Smooth muscle cell (in vitro differentiated cells): ENCODE measurements at regions not wholly inside any gene's neighbourhood (a gene's known extent, or its start where the extent isn't known, plus 50 kb on each side); places are given as distances from the start of the nearest gene placed in this dataset.

ENCODE experiments used
- DNase-seq: peaks from one replicate; lab custom pipeline; 2025; ENCODE audit not compliant: unreplicated experiment; lab: John Stamatoyannopoulos, UW
- H2AFZ ChIP-seq: fragments of 200-600 bp; sonication (generic); 2 replicates; pipeline ENCODE4 v1.6.0; 2016; ENCODE audit warnings: antibody characterized with exemption, low read depth, mild to moderate bottlenecking
- H3F3A ChIP-seq: fragments of 200-600 bp; sonication (generic); 2 replicates; pipeline ENCODE4 v1.6.0; 2017; ENCODE audit warnings: antibody characterized with exemption, low read depth
- H3K27ac ChIP-seq: fragments of 200-600 bp; sonication (generic); 2 replicates; pipeline ENCODE4 v1.5.1; 2016; ENCODE audit warnings: low read depth, mild to moderate bottlenecking
- H3K27me3 ChIP-seq: fragments of 200-600 bp; sonication (generic); 2 replicates; pipeline ENCODE4 v1.6.1; 2016; ENCODE audit warnings: low read depth, mild to moderate bottlenecking
- H3K36me3 ChIP-seq: fragments of 200-600 bp; sonication (generic); 2 replicates; pipeline ENCODE4 v1.5.1; 2016; ENCODE audit warnings: low read depth
- H3K4me1 ChIP-seq: fragments of 200-600 bp; sonication (generic); 2 replicates; pipeline ENCODE4 v1.5.1; 2016; ENCODE audit warnings: low read depth
- H3K4me2 ChIP-seq: fragments of 200-600 bp; sonication (generic); 2 replicates; pipeline ENCODE4 v1.6.0; 2016; ENCODE audit warnings: mild to moderate bottlenecking
- H3K4me3 ChIP-seq: fragments of 200-600 bp; sonication (generic); 2 replicates; pipeline ENCODE4 v1.5.1; 2016; ENCODE audit warnings: mild to moderate bottlenecking
- H3K79me2 ChIP-seq: fragments of 200-600 bp; sonication (generic); 2 replicates; pipeline ENCODE4 v1.6.0; 2016; ENCODE audit warnings: low read depth, mild to moderate bottlenecking
- H3K9ac ChIP-seq: fragments of 200-600 bp; sonication (generic); 2 replicates; pipeline ENCODE4 v1.6.0; 2016; ENCODE audit warnings: low read depth
- H3K9me3 ChIP-seq: fragments of 200-600 bp; sonication (generic); replicated peaks from 2 replicates; pipeline ENCODE4 v1.5.1; 2016; ENCODE audit warnings: low read depth
- H4K20me1 ChIP-seq: fragments of 200-600 bp; sonication (generic); 2 replicates; pipeline ENCODE4 v1.6.0; 2016; ENCODE audit warnings: low read depth
- WGBS: methylation state at CpG from one replicate; pipeline ENCODE4 v1.1.7; 2016; ENCODE audit warnings: low lambda C conversion rate; 5-methylcytosine and 5-hydroxymethylcytosine counted together
- TF ChIP-seq, protein P1 (sequence below): fragments of 200-600 bp; sonication (generic); IDR thresholded peaks from 2 replicates; pipeline ENCODE4 v1.5.1; 2017; ENCODE audit warnings: borderline replicate concordance, mild to moderate bottlenecking, antibody characterized with exemption; ENCODE audit not compliant: insufficient read depth, poor library complexity, severe bottlenecking

GRCh38 chr1:228804640-228805413 lies 69.5 kb downstream of the RHOU start:
- TF ChIP-seq, protein P1, sequence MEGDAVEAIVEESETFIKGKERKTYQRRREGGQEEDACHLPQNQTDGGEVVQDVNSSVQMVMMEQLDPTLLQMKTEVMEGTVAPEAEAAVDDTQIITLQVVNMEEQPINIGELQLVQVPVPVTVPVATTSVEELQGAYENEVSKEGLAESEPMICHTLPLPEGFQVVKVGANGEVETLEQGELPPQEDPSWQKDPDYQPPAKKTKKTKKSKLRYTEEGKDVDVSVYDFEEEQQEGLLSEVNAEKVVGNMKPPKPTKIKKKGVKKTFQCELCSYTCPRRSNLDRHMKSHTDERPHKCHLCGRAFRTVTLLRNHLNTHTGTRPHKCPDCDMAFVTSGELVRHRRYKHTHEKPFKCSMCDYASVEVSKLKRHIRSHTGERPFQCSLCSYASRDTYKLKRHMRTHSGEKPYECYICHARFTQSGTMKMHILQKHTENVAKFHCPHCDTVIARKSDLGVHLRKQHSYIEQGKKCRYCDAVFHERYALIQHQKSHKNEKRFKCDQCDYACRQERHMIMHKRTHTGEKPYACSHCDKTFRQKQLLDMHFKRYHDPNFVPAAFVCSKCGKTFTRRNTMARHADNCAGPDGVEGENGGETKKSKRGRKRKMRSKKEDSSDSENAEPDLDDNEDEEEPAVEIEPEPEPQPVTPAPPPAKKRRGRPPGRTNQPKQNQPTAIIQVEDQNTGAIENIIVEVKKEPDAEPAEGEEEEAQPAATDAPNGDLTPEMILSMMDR: no peak
- Histone ChIP-seq H3K36me3 (no peaks in the 10 kb centered on the region), H2AFZ (peak overlapping the region; percentile 94), H3K4me2 (peak overlapping the region; percentile 48), H3F3A (peaks cover 28% of the 10 kb centered on the region), H3K9me3 (no peaks in the 10 kb centered on the region), H3K4me3 (no peak overlapping the region), H3K27me3 (no peaks in the 10 kb centered on the region), H3K4me1 (peaks cover 8% of the 10 kb centered on the region), H3K9ac (no peak overlapping the region), H4K20me1 (no peaks in the 10 kb centered on the region), H3K79me2 (no peaks in the 10 kb centered on the region), H3K27ac (no peak overlapping the region)
- 25% methylated on average over 11 of the region's 11 CpGs for WGBS
- DNase-seq: no peak

- H2AFZ ChIP-seq: no peak overlapping the region
- TF ChIP-seq, protein P1: no peak
- no peaks in the 10 kb centered on the region for H3K36me3 ChIP-seq
- H3K4me3 ChIP-seq: no peak overlapping the region
- H3K27ac ChIP-seq: no peak overlapping the region
- no peaks in the 10 kb centered on the region for H3K9me3 ChIP-seq
- no peak overlapping the region for H3K9ac ChIP-seq
- no peaks in the 10 kb centered on the region for H4K20me1 ChIP-seq
- H3K79me2 ChIP-seq: no peaks in the 10 kb centered on the region
- no peaks in the 10 kb centered on the region for H3K27me3 ChIP-seq
- no peak overlapping the region for H3K4me2 ChIP-seq
- DNase-seq: no peak
- peaks cover 13% of the 10 kb centered on the region for H3F3A ChIP-seq
- WGBS: 68% methylated on average over 7 of the region's 7 CpGs
- peaks cover 13% of the 10 kb centered on the region for H3K4me1 ChIP-seq
Measured at GRCh38 chr1:228807904-228808605, 72.8 kb downstream of the RHOU start.

DNA sequence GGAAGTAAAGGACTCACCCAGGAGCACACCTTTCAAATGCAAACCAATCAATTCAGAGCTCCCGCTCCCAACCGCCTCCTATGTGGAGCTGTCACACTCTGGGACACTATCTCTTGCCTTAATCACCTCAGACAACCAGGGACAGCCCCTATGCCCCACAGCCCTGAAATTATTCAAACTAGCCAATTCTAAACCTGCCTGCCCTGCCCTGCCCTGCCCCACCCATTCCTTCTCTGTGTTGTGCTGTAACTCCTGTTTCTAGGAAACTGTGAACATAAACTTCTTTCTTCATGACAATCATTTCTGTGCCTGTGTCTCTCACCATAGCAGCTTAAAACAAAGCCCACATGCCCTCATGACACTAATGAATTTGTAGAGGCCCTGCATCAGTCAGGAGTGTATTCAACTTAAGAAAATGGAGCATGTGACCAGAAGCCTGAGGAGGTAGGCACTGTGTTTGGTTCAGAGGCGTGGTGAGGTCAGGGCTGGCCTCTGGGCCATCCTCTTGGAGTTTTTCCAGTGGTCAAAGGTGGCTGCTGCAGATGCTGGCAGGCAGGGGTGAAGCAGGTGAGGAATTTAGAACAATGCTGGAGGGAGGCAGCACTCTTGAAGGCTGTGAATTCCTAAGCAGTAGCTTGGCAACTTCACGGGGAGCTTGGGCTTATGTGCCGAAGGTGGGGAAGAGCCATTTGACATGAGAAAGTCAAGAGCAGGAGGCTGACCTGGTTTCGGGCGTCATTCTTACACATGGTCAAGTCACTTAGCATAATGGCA lies 74.5 kb downstream of the RHOU start:
- H3K9ac ChIP-seq: no peak overlapping the region
- H2AFZ ChIP-seq: no peak overlapping the region
- H3K4me3 ChIP-seq: no peak overlapping the region
- peak overlapping the region; percentile 41 for H3K27ac ChIP-seq
- no peaks in the 10 kb centered on the region for H3F3A ChIP-seq
- H4K20me1 ChIP-seq: no peaks in the 10 kb centered on the region
- no peaks in the 10 kb centered on the region for H3K36me3 ChIP-seq
- 84% methylated on average over 7 of the region's 7 CpGs for WGBS
- no peak overlapping the region for H3K4me2 ChIP-seq
- DNase-seq: no peak
- no peaks in the 10 kb centered on the region for H3K27me3 ChIP-seq
- H3K4me1 ChIP-seq: peaks cover 11% of the 10 kb centered on the region
- H3K9me3 ChIP-seq: no peaks in the 10 kb centered on the region
- no peaks in the 10 kb centered on the region for H3K79me2 ChIP-seq
- TF ChIP-seq, protein P1: no peak
